ENCODE measurements at regions not wholly inside any gene's neighbourhood (a gene's known extent, or its start where the extent isn't known, plus 50 kb on each side); places are given as distances from the start of the nearest gene placed in this dataset.

GRCh38 chr13:104170980-104171555 is 1104.9 kb upstream of the SLC10A2 start:
- no peak for DNase-seq

- DNase-seq: no peak
These were observed 1097.8 kb upstream of the SLC10A2 start for GRCh38 chr13:104163866-104164630.

GRCh38 chr13:104160536-104160935 is 1094.3 kb upstream of the SLC10A2 start:
- no peak for DNase-seq

- DNase-seq: no peak
These were observed 1077.7 kb upstream of the SLC10A2 start for GRCh38 chr13:104143760-104144416.

- DNase-seq: no peak
These were observed 1074.3 kb upstream of the SLC10A2 start for GRCh38 chr13:104140552-104140951.

- DNase-seq: no peak
These were observed 1071.2 kb upstream of the SLC10A2 start for GRCh38 chr13:104137416-104137815.

GRCh38 chr13:104132849-104133248 is 1066.6 kb upstream of the SLC10A2 start:
- no peak for DNase-seq

- DNase-seq: no peak
These were observed 1047.9 kb upstream of the SLC10A2 start for GRCh38 chr13:104114101-104114500.

- no peak for DNase-seq
These were observed 1044.8 kb upstream of the SLC10A2 start for GRCh38 chr13:104111031-104111430.

GRCh38 chr13:104106705-104107393 is 1040.6 kb upstream of the SLC10A2 start:
- DNase-seq: no peak

- DNase-seq: no peak
These were observed 1039.5 kb upstream of the SLC10A2 start for GRCh38 chr13:104105418-104106355.

GRCh38 chr13:104099750-104100149 is 1033.5 kb upstream of the SLC10A2 start:
- no peak for DNase-seq

GRCh38 chr13:104098421-104098820 is 1032.2 kb upstream of the SLC10A2 start:
- no peak for DNase-seq

- DNase-seq: no peak
These were observed 1020.5 kb upstream of the SLC10A2 start for GRCh38 chr13:104086759-104087158.

GRCh38 chr13:104086210-104086609 is 1020.0 kb upstream of the SLC10A2 start:
- no peak for DNase-seq

- DNase-seq: no peak
These were observed 1019.4 kb upstream of the SLC10A2 start for GRCh38 chr13:104085611-104086010.

- DNase-seq: no peak
These were observed 1008.1 kb upstream of the SLC10A2 start for GRCh38 chr13:104074326-104074725.

GRCh38 chr13:104071806-104072205 is 1005.6 kb upstream of the SLC10A2 start:
- DNase-seq: no peak

GRCh38 chr13:104065328-104065727 is 999.1 kb upstream of the SLC10A2 start:
- no peak for DNase-seq

- no peak for DNase-seq
These were observed 991.6 kb upstream of the SLC10A2 start for GRCh38 chr13:104057861-104058260.

- no peak for DNase-seq
These were observed 979.7 kb upstream of the SLC10A2 start for GRCh38 chr13:104045907-104046306.

GRCh38 chr13:104043184-104043583 is 977.0 kb upstream of the SLC10A2 start:
- no peak for DNase-seq
